ENCODE measurements at regions not wholly inside any gene's neighbourhood (a gene's known extent, or its start where the extent isn't known, plus 50 kb on each side); places are given as distances from the start of the nearest gene placed in this dataset.

DNA sequence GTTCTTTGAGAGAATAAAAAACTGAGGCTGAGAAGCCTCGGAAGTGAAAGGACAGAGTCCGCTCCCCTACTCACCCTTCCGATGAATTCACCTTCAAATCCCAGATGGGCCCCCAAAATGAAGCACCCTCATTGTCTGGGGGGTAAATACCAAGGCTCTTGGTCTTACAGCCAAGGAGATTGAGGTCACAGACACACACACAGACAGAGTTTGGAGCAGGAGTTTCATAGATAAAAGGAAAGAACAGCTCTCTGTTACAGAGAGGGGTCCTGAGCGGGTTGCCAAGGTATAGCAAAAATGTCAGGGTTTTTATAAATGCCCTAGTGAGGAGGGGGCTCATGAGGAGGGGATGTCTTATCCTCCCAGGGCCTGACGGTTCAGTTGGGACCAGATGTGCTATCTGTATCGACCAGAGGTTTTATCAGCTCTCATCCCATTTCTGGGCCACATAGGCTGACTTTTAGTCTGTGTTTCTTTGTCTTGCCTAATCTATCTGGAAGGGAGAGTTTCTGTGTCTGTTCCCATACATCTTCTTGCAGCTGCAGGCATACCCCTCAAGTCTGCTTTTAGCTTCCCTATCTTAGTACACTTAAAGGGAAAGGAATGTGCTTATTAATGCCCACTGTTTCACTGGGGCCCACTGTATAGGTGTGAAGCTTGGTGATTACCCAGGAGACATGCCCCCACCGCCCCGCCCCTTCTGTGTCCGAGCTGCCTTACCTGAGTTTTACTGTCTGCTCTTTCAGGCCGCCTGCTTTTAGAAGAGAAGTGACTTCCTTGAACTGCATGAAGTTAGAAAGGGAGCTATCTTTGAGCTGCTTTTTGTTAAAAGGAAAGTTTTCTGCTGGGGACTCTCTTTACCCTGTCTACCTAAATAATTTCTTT, 66.8 kb upstream of the ATP11B start:
- intact Hi-C loops (cut with DNase I) = no loop called here
- DNase-seq (no peak), ATAC-seq (no peak)

- ATAC-seq (no peak), DNase-seq (no peak)
- intact Hi-C loops (cut with DNase I) = no loop called here
Observed at GRCh38 chr3:182728238-182728637, 65.1 kb upstream of the ATP11B start.

DNA sequence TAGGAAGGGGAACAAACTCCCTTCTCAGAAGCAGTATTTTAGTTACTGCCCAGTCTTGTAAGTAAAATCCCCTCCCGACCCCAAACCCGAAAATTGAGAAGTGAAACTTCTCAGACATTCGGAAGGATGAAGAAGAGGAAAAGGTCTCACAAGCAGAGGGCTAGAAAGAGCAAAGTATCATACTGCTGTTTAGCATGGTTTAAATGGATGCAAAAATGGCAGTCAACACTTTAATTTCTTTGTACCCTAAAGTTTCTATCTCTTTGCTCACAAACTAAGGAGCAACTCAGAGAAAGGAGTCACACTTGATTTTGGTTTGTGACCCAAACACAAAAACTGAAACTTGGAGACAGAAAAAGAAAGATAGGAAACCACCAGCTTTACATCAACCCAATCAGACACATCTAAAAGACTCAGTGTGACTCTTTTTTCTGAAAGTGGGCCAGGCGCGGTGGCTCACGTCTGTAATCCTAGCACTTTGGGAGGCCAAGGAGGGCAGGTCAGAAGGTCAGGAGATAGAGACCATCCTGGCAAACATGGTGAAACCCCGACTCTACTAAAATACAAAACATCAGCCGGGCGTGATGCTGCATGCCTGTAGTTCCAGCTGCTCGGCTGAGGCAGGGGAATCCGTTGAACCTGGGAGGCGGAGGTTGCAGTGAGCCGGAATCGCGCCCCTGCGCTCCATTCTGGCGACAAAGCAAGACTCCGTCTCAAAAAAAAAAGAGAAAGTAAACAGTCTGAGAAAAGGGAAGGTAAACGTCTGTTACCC, 63.2 kb upstream of the ATP11B start:
- ATAC-seq (no peak), DNase-seq (no peak)
- intact Hi-C loops (cut with DNase I) = no loop called here

DNA sequence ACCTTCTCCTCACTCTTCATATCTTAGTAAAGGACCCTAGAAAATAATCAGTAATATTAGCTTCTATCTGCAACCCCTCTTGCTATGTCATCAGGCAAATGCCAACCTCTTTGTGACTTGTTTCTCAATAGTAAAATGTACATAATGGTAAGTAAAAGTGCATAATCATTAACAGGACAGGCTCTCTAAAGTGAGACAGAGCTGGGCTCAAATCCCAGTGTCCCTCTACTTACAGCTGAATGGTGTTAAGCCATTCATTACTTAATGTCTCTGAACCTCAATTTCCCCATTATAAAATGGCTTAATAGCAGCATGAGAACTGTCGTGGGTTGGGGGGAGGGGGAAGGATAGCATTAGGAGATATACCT, 62.6 kb upstream of the ATP11B start:
- DNase-seq (no peak), ATAC-seq (no peak)
- intact Hi-C loops (cut with DNase I) = no loop called here

DNA sequence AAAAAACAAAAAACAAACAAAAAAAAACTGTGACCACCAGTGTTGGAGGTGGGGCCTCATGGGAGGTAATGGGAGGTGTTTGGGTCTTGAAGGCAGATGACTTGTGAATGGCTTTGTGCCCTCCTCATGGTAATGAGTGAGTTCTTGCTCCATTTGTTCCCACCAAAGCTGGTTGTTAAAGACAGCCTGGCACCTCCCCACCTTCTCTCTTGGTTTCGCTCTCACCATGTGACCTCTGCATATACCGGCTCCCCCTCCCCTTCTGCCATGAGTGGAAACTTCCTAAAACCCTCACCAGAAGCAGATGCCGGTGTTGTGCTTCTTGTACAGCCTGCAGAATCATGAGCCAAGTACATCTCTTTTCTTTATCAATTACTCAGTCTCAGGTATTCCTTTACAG, 61.5 kb upstream of the ATP11B start:
- intact Hi-C loops (cut with DNase I) = no loop called here
- DNase-seq (no peak), ATAC-seq (no peak)

DNA sequence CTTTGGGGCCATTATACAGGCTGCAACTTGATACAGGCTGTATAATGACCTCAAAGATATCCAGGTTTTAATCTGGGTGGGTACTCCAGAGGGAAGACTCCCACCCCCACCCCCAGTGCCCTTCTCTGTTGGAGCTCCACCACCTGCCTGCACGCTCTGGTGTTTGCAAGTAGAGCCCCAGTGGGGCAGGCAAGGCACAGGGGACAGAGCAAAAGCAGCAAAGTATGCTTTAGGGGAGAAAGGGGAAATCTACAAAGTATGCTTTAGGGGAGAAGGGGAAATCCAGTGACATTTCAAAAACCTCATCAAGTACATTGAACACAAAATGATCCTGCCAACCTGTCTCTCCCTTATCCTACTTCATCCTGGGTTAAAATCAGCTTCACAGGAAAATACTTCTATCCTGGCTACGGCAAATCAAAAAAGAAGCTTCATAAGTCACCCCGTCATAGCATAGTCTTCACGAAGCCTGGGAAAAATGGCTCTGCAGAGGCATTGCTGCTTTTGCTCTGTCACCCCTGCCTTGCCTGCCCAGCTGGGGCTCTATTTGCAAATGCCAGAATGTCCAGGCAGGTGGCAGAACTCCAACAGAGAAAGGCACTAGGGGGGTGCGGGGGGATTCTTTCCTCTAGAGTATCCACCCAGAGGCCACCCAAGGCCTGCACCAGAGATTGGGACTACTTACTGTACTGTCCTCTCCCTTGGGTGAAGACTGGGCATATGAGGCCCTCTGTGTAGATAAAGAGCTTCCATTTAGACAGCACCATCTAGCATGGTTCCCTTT, 60.9 kb upstream of the ATP11B start:
- intact Hi-C loops (cut with DNase I) = no loop called here
- no peak for DNase-seq
- no peak for ATAC-seq

GRCh38 chr3:182735672-182736071, 57.6 kb upstream of the ATP11B start:
- DNase-seq (no peak), ATAC-seq (no peak)
- intact Hi-C loops (cut with DNase I) = no loop called here

DNA sequence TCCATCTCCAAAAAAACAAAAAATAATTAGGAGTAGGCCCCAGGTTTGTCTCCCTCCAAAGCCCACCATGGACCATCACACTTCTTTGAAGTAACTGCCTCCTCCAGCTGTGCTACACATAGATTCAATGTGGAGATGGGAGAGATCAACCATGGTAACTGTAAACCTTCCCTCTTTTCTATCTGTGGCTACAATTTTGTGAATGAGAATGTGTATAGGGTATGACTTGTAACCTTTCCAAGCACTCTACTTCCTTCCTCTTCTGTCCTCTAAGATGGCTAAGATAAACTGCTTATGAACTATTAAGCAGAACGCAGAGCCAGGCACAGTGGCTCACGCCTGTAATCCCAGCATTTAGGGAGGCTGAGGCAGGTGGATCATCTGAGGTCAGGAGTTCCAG, 55.5 kb upstream of the ATP11B start:
- DNase-seq (no peak), ATAC-seq (no peak)
- intact Hi-C loops (cut with DNase I) = no loop called here

- intact Hi-C loops (cut with DNase I) = no loop called here
- DNase-seq (no peak), ATAC-seq (no peak)
Observed at GRCh38 chr3:182738583-182739411, 54.5 kb upstream of the ATP11B start.

DNA sequence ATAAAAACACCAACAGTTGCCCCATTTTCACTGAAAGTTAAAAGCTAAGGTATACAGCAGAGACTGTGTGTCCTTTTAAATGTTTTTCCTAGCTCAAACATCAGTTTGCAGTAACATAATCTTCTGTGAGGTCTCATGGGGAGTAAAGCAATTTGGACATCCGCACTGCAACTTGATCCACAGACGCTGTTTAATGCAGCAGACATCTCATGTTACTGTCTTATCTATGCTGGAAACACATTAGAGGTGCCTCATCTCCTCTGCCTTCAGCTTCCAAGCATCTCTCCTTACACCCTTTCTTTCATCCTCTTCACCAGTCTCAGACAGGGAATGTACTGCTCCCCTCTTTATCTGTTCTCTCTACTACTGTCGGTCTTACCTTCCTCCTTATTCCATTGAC, 53.7 kb upstream of the ATP11B start:
- intact Hi-C loops (cut with DNase I) = no loop called here
- ATAC-seq (no peak), DNase-seq (no peak)

DNA sequence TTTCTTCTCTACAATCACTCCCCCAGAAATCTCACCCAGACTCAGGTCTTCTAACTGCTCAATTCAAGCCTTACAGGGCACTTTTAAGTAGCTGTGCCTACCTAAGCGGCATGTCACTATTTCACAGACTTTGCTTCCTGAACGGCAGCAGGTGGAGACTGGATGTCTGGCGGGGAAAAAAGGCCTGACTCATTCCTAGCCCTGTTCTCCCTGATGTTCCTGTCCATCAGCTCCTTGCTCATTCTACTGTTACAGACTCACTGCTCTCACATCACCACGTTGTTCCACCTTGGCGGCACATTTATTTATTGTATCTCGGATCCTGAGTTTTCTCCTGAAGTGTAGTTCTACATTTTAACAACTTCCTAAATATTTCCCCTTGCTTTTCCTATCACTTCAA, 52.6 kb upstream of the ATP11B start:
- ATAC-seq (no peak), DNase-seq (no peak)
- intact Hi-C loops (cut with DNase I) = no loop called here

GRCh38 chr3:182741214-182741613, 52.1 kb upstream of the ATP11B start:
- no peak for ATAC-seq
- DNase-seq = no peak

More at GRCh38 chr3:182741214-182741613, 52.1 kb upstream of the ATP11B start:
- intact Hi-C loops (cut with DNase I) = no loop called here
